ENCODE measurements at regions not wholly inside any gene's neighbourhood (a gene's known extent, or its start where the extent isn't known, plus 50 kb on each side); places are given as distances from the start of the nearest gene placed in this dataset.

GRCh38 chr15:70407955-70408354 is 310.2 kb upstream of the TLE3 start (continued):
- no peak for TF ChIP-seq CUX1 (IDR thresholded peaks at IDR 0.05; ENCODE audit: insufficient replicate concordance, low read depth, low read length)
- TF ChIP-seq FOXK2 (IDR thresholded peaks at IDR 0.05): no peak
- TF ChIP-seq NR2C1 (IDR thresholded peaks at IDR 0.05): no peak
- TF ChIP-seq, protein P1, sequence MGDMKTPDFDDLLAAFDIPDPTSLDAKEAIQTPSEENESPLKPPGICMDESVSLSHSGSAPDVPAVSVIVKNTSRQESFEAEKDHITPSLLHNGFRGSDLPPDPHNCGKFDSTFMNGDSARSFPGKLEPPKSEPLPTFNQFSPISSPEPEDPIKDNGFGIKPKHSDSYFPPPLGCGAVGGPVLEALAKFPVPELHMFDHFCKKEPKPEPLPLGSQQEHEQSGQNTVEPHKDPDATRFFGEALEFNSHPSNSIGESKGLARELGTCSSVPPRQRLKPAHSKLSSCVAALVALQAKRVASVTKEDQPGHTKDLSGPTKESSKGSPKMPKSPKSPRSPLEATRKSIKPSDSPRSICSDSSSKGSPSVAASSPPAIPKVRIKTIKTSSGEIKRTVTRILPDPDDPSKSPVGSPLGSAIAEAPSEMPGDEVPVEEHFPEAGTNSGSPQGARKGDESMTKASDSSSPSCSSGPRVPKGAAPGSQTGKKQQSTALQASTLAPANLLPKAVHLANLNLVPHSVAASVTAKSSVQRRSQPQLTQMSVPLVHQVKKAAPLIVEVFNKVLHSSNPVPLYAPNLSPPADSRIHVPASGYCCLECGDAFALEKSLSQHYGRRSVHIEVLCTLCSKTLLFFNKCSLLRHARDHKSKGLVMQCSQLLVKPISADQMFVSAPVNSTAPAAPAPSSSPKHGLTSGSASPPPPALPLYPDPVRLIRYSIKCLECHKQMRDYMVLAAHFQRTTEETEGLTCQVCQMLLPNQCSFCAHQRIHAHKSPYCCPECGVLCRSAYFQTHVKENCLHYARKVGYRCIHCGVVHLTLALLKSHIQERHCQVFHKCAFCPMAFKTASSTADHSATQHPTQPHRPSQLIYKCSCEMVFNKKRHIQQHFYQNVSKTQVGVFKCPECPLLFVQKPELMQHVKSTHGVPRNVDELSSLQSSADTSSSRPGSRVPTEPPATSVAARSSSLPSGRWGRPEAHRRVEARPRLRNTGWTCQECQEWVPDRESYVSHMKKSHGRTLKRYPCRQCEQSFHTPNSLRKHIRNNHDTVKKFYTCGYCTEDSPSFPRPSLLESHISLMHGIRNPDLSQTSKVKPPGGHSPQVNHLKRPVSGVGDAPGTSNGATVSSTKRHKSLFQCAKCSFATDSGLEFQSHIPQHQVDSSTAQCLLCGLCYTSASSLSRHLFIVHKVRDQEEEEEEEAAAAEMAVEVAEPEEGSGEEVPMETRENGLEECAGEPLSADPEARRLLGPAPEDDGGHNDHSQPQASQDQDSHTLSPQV (IDR thresholded peaks at IDR 0.05): no peak
- TF ChIP-seq KLF5 (IDR thresholded peaks at IDR 0.05; ENCODE audit: partially characterized antibody): no peak
- TF ChIP-seq POU2F2 (IDR thresholded peaks at IDR 0.05; ENCODE audit: borderline replicate concordance, low read depth, low read length): no peak
- TF ChIP-seq ESRRA (IDR thresholded peaks at IDR 0.05; ENCODE audit: low read length): no peak
- TF ChIP-seq RAD21 (IDR thresholded peaks at IDR 0.05; ENCODE audit: insufficient read depth, low read depth, low read length): no peak
